Upper lobe of left lung (tissue), 6 donors: ENCODE measurements at regions not wholly inside any gene's neighbourhood (a gene's known extent, or its start where the extent isn't known, plus 50 kb on each side); places are given as distances from the start of the nearest gene placed in this dataset.
A peak's percentile ranks its signal among the peaks of the same experiment; 100 is the strongest.

ENCODE experiments used
- ATAC-seq, 2 donors: fragments of 200-7000 bp; cut with Tn5 transposase; one replicate each; pipeline ENCODE4 v1.9.1; 2022; ENCODE audit warnings: mild to moderate bottlenecking in 2 of 2, moderate library complexity in 2 of 2; ENCODE audit not compliant: low FRiP score in 2 of 2
- DNase-seq, 2 donors: peaks; one replicate each; pipeline ENCODE4 v3.0.0-alpha.2; 2019 to 2020
- H3K27ac ChIP-seq, 4 donors: fragments of 200-600 bp; sonication (generic); one replicate each; pipeline ENCODE4 v1.5.1; 2016 to 2019
- H3K27me3 ChIP-seq, 4 donors: fragments of 200-600 bp; sonication (generic); one replicate each; pipeline ENCODE4 v1.5.1; 2017 to 2019
- H3K36me3 ChIP-seq, 4 donors: fragments of 200-600 bp; sonication (generic); one replicate each; pipeline ENCODE4 v1.5.1; 2016 to 2019
- H3K4me1 ChIP-seq, 4 donors: fragments of 200-600 bp; sonication (generic); one replicate each; pipeline ENCODE4 v1.5.1; 2018 to 2019
- H3K4me3 ChIP-seq, 4 donors: fragments of 200-600 bp; sonication (generic); one replicate each; pipeline ENCODE4 v1.5.1; 2017 to 2019; ENCODE audit warnings: mild to moderate bottlenecking in 2 of 4, moderate library complexity in 1 of 4
- H3K9me3 ChIP-seq, 4 donors: fragments of 200-600 bp; sonication (generic); one replicate each; pipeline ENCODE4 v1.5.1; 2018 to 2019
- EP300 ChIP-seq, 4 donors: sonication (generic); formaldehyde crosslinking; IDR thresholded peaks; one replicate each; pipeline ENCODE4 v1.5.1; 2017; ENCODE audit warnings: antibody characterized with exemption in 4 of 4, control low read depth in 2 of 4
- POLR2A ChIP-seq, 4 donors: fragments of 450-650 bp; IDR thresholded peaks; one replicate each; pipeline ENCODE4 v1.5.1; 2016 to 2017; ENCODE audit warnings: antibody characterized with exemption in 4 of 4, mild to moderate bottlenecking in 2 of 4
- POLR2AphosphoS5 ChIP-seq, 2 donors: sonication (generic); formaldehyde crosslinking; IDR thresholded peaks; one replicate each; pipeline ENCODE4 v1.5.1; 2017; ENCODE audit warnings: antibody characterized with exemption in 2 of 2
- WGBS, 2 donors: methylation state at CpG; one replicate each; pipeline ENCODE4 v1.1.5; 2017 to 2018; 5-methylcytosine and 5-hydroxymethylcytosine counted together
- TF ChIP-seq, protein P1 (sequence below), 6 experiments: fragments of 450-650 bp in 4 of 6; fragments of 200-600 bp in 2 of 6; sonication (generic) in 2 of 6; IDR thresholded peaks; one replicate each; pipeline ENCODE4 v1.5.1; 2016 to 2019; ENCODE audit warnings: antibody characterized with exemption in 6 of 6
- donor health status: DM: no; HTN: no; CAD: no; lungs with moderate emphysema.
- donor health status: DM: no; HTN: yes; CAD: no; lungs with severe emphysema.

DNA sequence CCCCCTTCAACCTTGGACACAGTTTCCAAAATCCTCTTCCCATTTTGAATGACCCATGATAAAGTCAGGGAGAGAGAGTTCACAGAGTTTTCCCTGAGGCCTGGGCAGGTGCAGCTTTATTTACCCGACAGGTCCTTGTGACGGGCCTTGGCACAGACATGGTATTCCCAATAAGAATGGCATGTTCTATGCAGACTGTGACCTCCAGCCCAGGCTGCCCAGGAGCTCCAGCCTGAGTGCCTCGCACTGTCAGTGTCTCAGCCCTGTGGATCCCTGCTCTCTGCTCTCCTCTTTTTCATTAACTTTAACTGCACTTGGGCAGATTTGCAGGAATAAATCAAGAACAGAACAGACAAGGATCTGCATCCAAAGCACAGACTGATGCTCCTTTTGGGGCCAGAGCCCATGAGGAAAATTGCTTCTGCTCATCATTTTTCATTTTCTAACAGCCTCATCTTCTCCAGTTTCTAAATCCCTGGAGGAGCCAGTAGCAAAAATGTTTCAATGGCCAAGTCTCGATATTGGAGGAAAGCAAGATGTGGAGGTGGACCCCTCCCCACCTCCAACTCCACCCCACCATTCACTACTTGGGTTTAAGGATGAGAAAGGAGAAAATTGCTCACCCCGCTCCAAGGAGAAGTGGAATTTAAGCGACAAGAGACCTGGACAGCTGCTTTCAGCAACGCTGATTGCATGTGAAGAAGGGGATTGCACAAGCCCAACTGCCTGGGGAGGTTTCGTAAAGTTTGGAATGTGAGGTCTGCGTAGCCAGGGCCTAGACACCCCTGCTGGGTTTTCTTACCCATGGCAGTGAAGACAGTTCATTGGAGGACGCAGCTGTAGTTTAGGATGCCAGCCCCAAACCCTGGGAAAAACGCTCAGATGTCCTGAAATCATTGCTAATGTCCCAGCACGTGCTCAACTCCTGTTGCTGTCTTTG is 225.9 kb downstream of the WDR11 start:
- TF ChIP-seq POLR2A (IDR thresholded peaks at IDR 0.05) (no peak), EP300 (IDR thresholded peaks at IDR 0.05) (peak in 1 of 4 donors; percentile 31), POLR2AphosphoS5 (IDR thresholded peaks at IDR 0.05) (peak in 1 of 2 donors; percentile 41)
- TF ChIP-seq, protein P1, sequence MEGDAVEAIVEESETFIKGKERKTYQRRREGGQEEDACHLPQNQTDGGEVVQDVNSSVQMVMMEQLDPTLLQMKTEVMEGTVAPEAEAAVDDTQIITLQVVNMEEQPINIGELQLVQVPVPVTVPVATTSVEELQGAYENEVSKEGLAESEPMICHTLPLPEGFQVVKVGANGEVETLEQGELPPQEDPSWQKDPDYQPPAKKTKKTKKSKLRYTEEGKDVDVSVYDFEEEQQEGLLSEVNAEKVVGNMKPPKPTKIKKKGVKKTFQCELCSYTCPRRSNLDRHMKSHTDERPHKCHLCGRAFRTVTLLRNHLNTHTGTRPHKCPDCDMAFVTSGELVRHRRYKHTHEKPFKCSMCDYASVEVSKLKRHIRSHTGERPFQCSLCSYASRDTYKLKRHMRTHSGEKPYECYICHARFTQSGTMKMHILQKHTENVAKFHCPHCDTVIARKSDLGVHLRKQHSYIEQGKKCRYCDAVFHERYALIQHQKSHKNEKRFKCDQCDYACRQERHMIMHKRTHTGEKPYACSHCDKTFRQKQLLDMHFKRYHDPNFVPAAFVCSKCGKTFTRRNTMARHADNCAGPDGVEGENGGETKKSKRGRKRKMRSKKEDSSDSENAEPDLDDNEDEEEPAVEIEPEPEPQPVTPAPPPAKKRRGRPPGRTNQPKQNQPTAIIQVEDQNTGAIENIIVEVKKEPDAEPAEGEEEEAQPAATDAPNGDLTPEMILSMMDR (IDR thresholded peaks at IDR 0.05): no peak
- 36 to 62% methylated on average over 10 to 12 of the region's 12 CpGs for WGBS, 2 donors
- Histone ChIP-seq H3K4me3 (no peak overlapping the region), H3K27me3 (no peaks in the 10 kb centered on the region), H3K27ac (peak overlapping the region in 3 of 4 donors; percentile 14 to 79 (median 33)), H3K4me1 (peaks cover 6 to 41% (median 22%) of the 10 kb centered on the region in 4 donors), H3K36me3 (no peaks in the 10 kb centered on the region), H3K9me3 (no peaks in the 10 kb centered on the region)
- peak; percentile 69 to 76 for ATAC-seq
- peak in 1 of 2 donors; percentile 72 for DNase-seq

DNA sequence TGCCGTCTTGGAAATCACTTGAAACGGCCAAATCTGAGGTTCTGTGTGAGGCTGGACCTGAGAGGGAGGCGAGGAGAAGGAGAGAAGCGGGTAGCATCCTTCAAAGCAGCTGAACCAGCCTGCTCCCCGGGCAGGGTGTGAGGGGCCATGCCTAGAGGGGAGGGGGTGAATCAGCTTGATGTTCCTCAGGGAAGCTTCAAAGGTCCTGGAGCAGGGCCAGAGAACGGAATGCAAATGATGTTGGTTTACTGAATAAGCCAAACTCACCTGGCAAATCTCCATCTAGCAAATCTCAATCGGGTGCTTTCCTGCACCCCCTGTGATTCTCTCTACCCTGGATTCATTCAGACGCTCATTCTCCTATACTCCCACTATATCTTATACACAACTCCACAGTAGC is 226.9 kb downstream of the WDR11 start:
- Histone ChIP-seq H3K4me3 (no peak overlapping the region), H3K4me1 (peaks cover 6 to 41% (median 22%) of the 10 kb centered on the region in 4 donors), H3K9me3 (no peaks in the 10 kb centered on the region), H3K27ac (peak overlapping the region in 2 of 4 donors; percentile 7 to 79), H3K27me3 (no peaks in the 10 kb centered on the region), H3K36me3 (no peaks in the 10 kb centered on the region)
- WGBS, 2 donors: 65 to 69% methylated on average over 8 of the region's 8 CpGs
- TF ChIP-seq, protein P1 (IDR thresholded peaks at IDR 0.05): no peak
- no peak for TF ChIP-seq POLR2AphosphoS5 (IDR thresholded peaks at IDR 0.05)
- TF ChIP-seq POLR2A (IDR thresholded peaks at IDR 0.05): no peak
- no peak for TF ChIP-seq EP300 (IDR thresholded peaks at IDR 0.05)
- ATAC-seq (no peak), DNase-seq (no peak)

DNA sequence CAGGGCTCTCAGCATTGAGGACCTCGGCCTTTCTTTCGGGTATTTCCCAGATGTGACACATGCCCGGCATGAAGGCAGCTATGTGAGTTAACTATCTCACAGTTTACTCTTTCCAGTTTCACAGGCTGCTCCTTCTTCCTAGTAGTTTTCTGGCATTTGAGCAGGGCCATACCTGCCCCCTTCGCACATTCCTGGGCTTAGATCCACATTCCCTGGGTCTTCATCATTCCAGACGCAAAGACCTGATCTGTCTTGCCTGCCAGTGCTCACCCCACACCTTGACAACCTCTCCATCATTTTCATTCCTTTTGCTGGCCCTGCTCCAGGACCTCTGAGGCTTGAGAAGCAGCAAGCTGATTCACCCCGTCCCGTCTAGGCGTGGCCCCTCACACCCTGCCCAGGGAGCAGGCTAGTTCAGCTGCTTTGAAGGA is 227.5 kb downstream of the WDR11 start:
- 48 to 49% methylated on average over 8 of the region's 8 CpGs for WGBS, 2 donors
- Histone ChIP-seq H3K27me3 (no peaks in the 10 kb centered on the region), H3K9me3 (no peaks in the 10 kb centered on the region), H3K4me3 (no peak overlapping the region), H3K36me3 (no peaks in the 10 kb centered on the region), H3K4me1 (peaks cover 6 to 41% (median 22%) of the 10 kb centered on the region in 4 donors), H3K27ac (peak overlapping the region in 1 of 4 donors; percentile 7)
- no peak for TF ChIP-seq POLR2A (IDR thresholded peaks at IDR 0.05)
- TF ChIP-seq POLR2AphosphoS5 (IDR thresholded peaks at IDR 0.05): no peak
- TF ChIP-seq, protein P1 (IDR thresholded peaks at IDR 0.05): no peak
- no peak for TF ChIP-seq EP300 (IDR thresholded peaks at IDR 0.05)
- DNase-seq: peak in 1 of 2 donors; percentile 40
- peak in 1 of 2 donors; percentile 19 for ATAC-seq

DNA sequence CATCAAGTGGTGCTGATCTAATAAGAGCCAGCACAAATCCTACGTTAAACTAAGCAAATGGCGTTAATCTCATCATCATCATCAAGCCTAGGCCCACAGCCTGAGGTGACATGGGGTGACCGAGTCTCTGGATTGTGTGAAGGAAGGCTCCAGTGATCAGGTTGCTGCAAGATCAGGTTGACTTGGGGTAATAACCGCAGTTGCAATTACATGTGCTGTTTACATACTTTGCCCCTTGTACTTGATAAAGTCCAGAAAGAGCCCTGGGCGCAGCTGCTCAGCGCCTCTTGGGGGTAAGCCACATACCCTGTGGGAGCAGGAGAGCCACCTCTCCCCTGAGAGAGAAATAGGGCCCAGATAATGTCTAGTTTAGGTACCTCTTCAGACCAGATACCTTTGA is 228.1 kb downstream of the WDR11 start:
- no peaks in the 10 kb centered on the region for H3K9me3 ChIP-seq
- no peaks in the 10 kb centered on the region for H3K36me3 ChIP-seq
- H3K27me3 ChIP-seq: no peaks in the 10 kb centered on the region
- WGBS, 2 donors: 76 to 79% methylated on average over 4 to 6 of the region's 6 CpGs
- no peak overlapping the region for H3K4me3 ChIP-seq
- H3K4me1 ChIP-seq: peaks cover 6 to 41% (median 22%) of the 10 kb centered on the region in 4 donors
- ATAC-seq (no peak), DNase-seq (no peak)
- TF ChIP-seq POLR2A (IDR thresholded peaks at IDR 0.05) (no peak), EP300 (IDR thresholded peaks at IDR 0.05) (no peak), POLR2AphosphoS5 (IDR thresholded peaks at IDR 0.05) (no peak)
- TF ChIP-seq, protein P1 (IDR thresholded peaks at IDR 0.05): no peak
- H3K27ac ChIP-seq: no peak overlapping the region
